HG03342 (cell line): ENCODE measurements at regions not wholly inside any gene's neighbourhood (a gene's known extent, or its start where the extent isn't known, plus 50 kb on each side); places are given as distances from the start of the nearest gene placed in this dataset.

Source experiments
- ATAC-seq: cut with Tn5 transposase; IDR thresholded peaks from one replicate; pipeline ENCODE4 v1.9.1; 2021; ENCODE audit warnings: mild to moderate bottlenecking, moderate library complexity; ENCODE audit not compliant: unreplicated experiment

- ATAC-seq: no peak
Observed at GRCh38 chr6:12381587-12381986, 91.4 kb downstream of the EDN1 start.

GRCh38 chr6:12383448-12383847, 93.3 kb downstream of the EDN1 start:
- ATAC-seq: peak; percentile 89

GRCh38 chr6:12384357-12384912, 94.3 kb downstream of the EDN1 start:
- ATAC-seq: no peak

GRCh38 chr6:12385316-12385715, 95.2 kb downstream of the EDN1 start:
- ATAC-seq: no peak

GRCh38 chr6:12386816-12387215, 96.7 kb downstream of the EDN1 start:
- ATAC-seq: no peak

GRCh38 chr6:12391472-12391871, 101.3 kb downstream of the EDN1 start:
- no peak for ATAC-seq

GRCh38 chr6:12392490-12392889, 102.3 kb downstream of the EDN1 start:
- no peak for ATAC-seq

- no peak for ATAC-seq
Observed at GRCh38 chr6:12393100-12393499, 102.9 kb downstream of the EDN1 start.

GRCh38 chr6:12394170-12394569, 104.0 kb downstream of the EDN1 start:
- ATAC-seq: no peak

- ATAC-seq: no peak
Observed at GRCh38 chr6:12395898-12396297, 105.7 kb downstream of the EDN1 start.

GRCh38 chr6:12401200-12401599, 111.0 kb downstream of the EDN1 start:
- ATAC-seq: no peak

- ATAC-seq: no peak
Observed at GRCh38 chr6:12403201-12403826, 113.2 kb downstream of the EDN1 start.

- ATAC-seq: no peak
Observed at GRCh38 chr6:12403947-12404647, 113.9 kb downstream of the EDN1 start.

- ATAC-seq: no peak
Observed at GRCh38 chr6:12404651-12405050, 114.5 kb downstream of the EDN1 start.

- no peak for ATAC-seq
Observed at GRCh38 chr6:12408752-12409151, 118.6 kb downstream of the EDN1 start.

GRCh38 chr6:12410946-12411345, 120.8 kb downstream of the EDN1 start:
- ATAC-seq: no peak

GRCh38 chr6:12414096-12414675, 124.0 kb downstream of the EDN1 start:
- no peak for ATAC-seq

- no peak for ATAC-seq
Observed at GRCh38 chr6:12415980-12416598, 125.9 kb downstream of the EDN1 start.

- no peak for ATAC-seq
Observed at GRCh38 chr6:12417191-12417590, 127.0 kb downstream of the EDN1 start.

- no peak for ATAC-seq
Observed at GRCh38 chr6:12418946-12419345, 128.8 kb downstream of the EDN1 start.

- ATAC-seq: no peak
Observed at GRCh38 chr6:12419631-12420272, 129.6 kb downstream of the EDN1 start.
